Endothelial cell of umbilical vein (primary cell): ENCODE measurements at regions not wholly inside any gene's neighbourhood (a gene's known extent, or its start where the extent isn't known, plus 50 kb on each side); places are given as distances from the start of the nearest gene placed in this dataset.

ENCODE experiments used
- BruUV-seq: library from RNA; stranded (reverse); fragments of 400-500 nt; replicated peaks from 2 replicates; lab custom pipeline; 2021; lab: Mats Ljungman, UMichigan
- CTCF ChIA-PET: fragments of 300-600, 350-600 bp; sonication (Branson Sonifier 250); formaldehyde crosslinking; loops from one replicate; lab custom pipeline; 2021; ENCODE audit warnings: antibody characterized with exemption, inconsistent platforms; lab: Charles Lee
- POLR2A ChIA-PET: fragments of 300-600, 350-600 bp; sonication (Branson Sonifier 250); formaldehyde crosslinking; loops from one replicate; lab custom pipeline; 2021; ENCODE audit warnings: antibody characterized with exemption, inconsistent platforms; lab: Charles Lee
- DNase-seq: peaks from one replicate; pipeline ENCODE4 v3.0.0-alpha.2; 2011; ENCODE audit warnings: low read depth, low spot score
- FAIRE-seq: peaks from 2 replicates; lab custom pipeline; 2011; peaks lifted over from hg19 to GRCh38; lab: Jason Lieb, UNC
- H2AFZ ChIP-seq: 2 replicates; pipeline ENCODE4 v1.6.0; 2012; ENCODE audit warnings: low read depth, low read length, control low read depth, inconsistent platforms
- H3K27ac ChIP-seq: 2 replicates; pipeline ENCODE4 v1.5.1; 2011; ENCODE audit warnings: low read depth, mild to moderate bottlenecking, control low read depth, low read length, moderate library complexity; ENCODE audit not compliant: insufficient read depth
- H3K27me3 ChIP-seq, 2 experiments: 2 replicates each; pipeline versions ENCODE4 v1.6.0 to v1.6.1; 2011; ENCODE audit warnings: low read length in 2 of 2, mixed read lengths in 1 of 2; ENCODE audit not compliant: control insufficient read depth in 2 of 2, insufficient read depth in 2 of 2
- H3K36me3 ChIP-seq, 2 experiments: 2 replicates in 1 of 2; 3 replicates in 1 of 2; pipeline ENCODE4 v1.5.1; 2011; ENCODE audit warnings: low read length in 2 of 2, mild to moderate bottlenecking in 1 of 2, moderate library complexity in 1 of 2; ENCODE audit not compliant: control insufficient read depth in 2 of 2, insufficient read depth in 2 of 2; ENCODE audit errors: extremely low read depth in 1 of 2
- H3K4me1 ChIP-seq: 3 replicates; pipeline ENCODE4 v1.5.1; 2011; ENCODE audit warnings: mild to moderate bottlenecking, low read length; ENCODE audit not compliant: control insufficient read depth, insufficient read depth; ENCODE audit errors: extremely low read depth
- H3K4me2 ChIP-seq: 2 replicates; pipeline ENCODE4 v1.6.1; 2011; ENCODE audit warnings: low read length, control low read depth, mixed read lengths; ENCODE audit not compliant: insufficient read depth
- H3K4me3 ChIP-seq, 3 experiments: fragments of 200-600 bp in 1 of 3; sonication (generic), shearing (Covaris generic) in 1 of 3; replicated peaks in 1 of 3; 2 replicates each; pipeline ENCODE4 v1.5.1; 2011 to 2016; ENCODE audit warnings: control low read depth in 3 of 3, low read length in 3 of 3, mild to moderate bottlenecking in 2 of 3, inconsistent platforms in 1 of 3, low read depth in 1 of 3, moderate library complexity in 1 of 3; ENCODE audit not compliant: insufficient read depth in 1 of 3
- H3K79me2 ChIP-seq: 2 replicates; pipeline ENCODE4 v1.6.0; 2012; ENCODE audit warnings: low read length, inconsistent platforms; ENCODE audit not compliant: control insufficient read depth, insufficient read depth
- H3K9ac ChIP-seq: replicated peaks from 2 replicates; pipeline ENCODE3; 2011; ENCODE audit warnings: low read length, control low read depth; ENCODE audit not compliant: insufficient read depth; ENCODE audit errors: extremely low read depth
- H3K9me1 ChIP-seq: replicated peaks from 3 replicates; pipeline ENCODE4 v1.6.0; 2011; ENCODE audit warnings: mild to moderate bottlenecking, low read length; ENCODE audit not compliant: control insufficient read depth, insufficient read depth; ENCODE audit errors: extremely low read depth
- H3K9me3 ChIP-seq: replicated peaks from 2 replicates; pipeline ENCODE4 v1.5.1; 2012; ENCODE audit warnings: low read length, inconsistent platforms; ENCODE audit not compliant: control insufficient read depth, insufficient read depth
- H4K20me1 ChIP-seq: replicated peaks from 2 replicates; pipeline ENCODE3; 2011; ENCODE audit warnings: mild to moderate bottlenecking, low read length; ENCODE audit not compliant: control insufficient read depth, insufficient read depth; ENCODE audit errors: extremely low read depth
- CTCF ChIP-seq, 2 donors: IDR thresholded peaks; 1 replicate in 1 of 2; 2 replicates in 1 of 2; pipeline ENCODE4 v1.5.1; 2011; ENCODE audit warnings: low read length in 2 of 2, mild to moderate bottlenecking in 2 of 2, moderate library complexity in 2 of 2, control low read depth in 1 of 2, inconsistent platforms in 1 of 2, low read depth in 1 of 2; ENCODE audit not compliant: insufficient read depth in 1 of 2; ENCODE audit errors: extremely low read depth in 1 of 2
- EZH2 ChIP-seq: IDR thresholded peaks from 2 replicates; pipeline ENCODE4 v1.6.1; 2012; ENCODE audit warnings: borderline replicate concordance, low read depth, mild to moderate bottlenecking, moderate library complexity, low read length, inconsistent platforms; ENCODE audit not compliant: severe bottlenecking
- FOS ChIP-seq: IDR thresholded peaks from 2 replicates; pipeline ENCODE4 v1.6.1; 2011; ENCODE audit warnings: mild to moderate bottlenecking, low read length, moderate library complexity, borderline replicate concordance; ENCODE audit not compliant: insufficient read depth
- GATA2 ChIP-seq: IDR thresholded peaks from 2 replicates; pipeline ENCODE4 v1.7.0; 2011; ENCODE audit warnings: low read depth, mild to moderate bottlenecking, moderate library complexity, mixed read lengths, low read length; ENCODE audit not compliant: insufficient read length, insufficient read depth
- JUN ChIP-seq: IDR thresholded peaks from 2 replicates; pipeline ENCODE4 v1.6.1; 2011; ENCODE audit warnings: borderline replicate concordance, low read depth; ENCODE audit not compliant: insufficient read length, insufficient read depth
- MAX ChIP-seq: IDR thresholded peaks from 2 replicates; pipeline ENCODE4 v1.6.1; 2011; ENCODE audit not compliant: insufficient read depth, insufficient read length
- MYC ChIP-seq: IDR thresholded peaks from one replicate; pipeline ENCODE4 v1.6.1; 2011; ENCODE audit warnings: mild to moderate bottlenecking, low read depth, low read length
- POLR2A ChIP-seq: IDR thresholded peaks from 2 replicates; pipeline ENCODE4 v1.6.1; 2012; ENCODE audit warnings: low read depth, mild to moderate bottlenecking, control low read depth, low read length
- POLR2AphosphoS5 ChIP-seq: IDR thresholded peaks from 2 replicates; pipeline ENCODE4 v1.6.1; 2012; ENCODE audit warnings: low read depth, mild to moderate bottlenecking, control low read depth, low read length, moderate library complexity; ENCODE audit not compliant: insufficient read depth
- dilution Hi-C: fragments of 300-500 bp; cut with MboI; formaldehyde crosslinking; loops from one replicate; pipeline ENCODE4 v1.15.0; 2019; ENCODE audit warnings: low sequenced_read_pairs; ENCODE audit not compliant: extremely low pct_ligation_motif_present
- intact Hi-C: fragments of 100-400 bp; cut with micrococcal nuclease; formaldehyde crosslinking; loops from one replicate; pipeline ENCODE4 v1.10.0; 2022

- intact Hi-C loops (no loop called here), dilution Hi-C loops (no loop called here)
- H3K4me3 ChIP-seq, result no peak overlapping the region
- CTCF ChIA-PET, result no interaction called here
- H3K36me3 ChIP-seq, result no peaks in the 10 kb centered on the region
- H3K27ac ChIP-seq, result no peak overlapping the region
- no peaks in the 10 kb centered on the region for H4K20me1 ChIP-seq
- H3K27me3 ChIP-seq, result no peaks in the 10 kb centered on the region
- POLR2A ChIA-PET, result no interaction called here
- DNase-seq (no peak), FAIRE-seq (no peak)
- H3K9me3 ChIP-seq, result no peaks in the 10 kb centered on the region
- BruUV-seq, result no TSS peak
- no peak overlapping the region for H3K4me2 ChIP-seq
- H2AFZ ChIP-seq, result no peak overlapping the region
- H3K79me2 ChIP-seq, result no peaks in the 10 kb centered on the region
- TF ChIP-seq CTCF (IDR thresholded peaks at IDR 0.05; ENCODE audit: extremely low read depth in 1 of 2, insufficient read depth in 1 of 2, low read depth in 1 of 2, low read length in 2 of 2), result no peak
- no peak for TF ChIP-seq MAX
- TF ChIP-seq JUN, result no peak
- no peak for TF ChIP-seq GATA2
- no peak for TF ChIP-seq EZH2
- TF ChIP-seq POLR2AphosphoS5, result no peak
- no peak for TF ChIP-seq POLR2A
- TF ChIP-seq MYC, result no peak
- no peak for TF ChIP-seq FOS
- no peaks in the 10 kb centered on the region for H3K4me1 ChIP-seq
- no peaks in the 10 kb centered on the region for H3K9me1 ChIP-seq
- no peak overlapping the region for H3K9ac ChIP-seq
These were observed 116.5 kb upstream of the MAP2 start for GRCh38 chr2:209307161-209308001.
